Erythroblast (primary cell): ENCODE measurements at regions not wholly inside any gene's neighbourhood (a gene's known extent, or its start where the extent isn't known, plus 50 kb on each side); places are given as distances from the start of the nearest gene placed in this dataset.

ENCODE experiments used
- DNase-seq, 2 experiments: peaks; one replicate each; lab custom pipeline; 2025; lab: John Stamatoyannopoulos, UW
- GATA1 ChIP-seq: IDR thresholded peaks from 2 replicates; pipeline ENCODE4 v1.6.1; 2011; ENCODE audit warnings: low read depth, mild to moderate bottlenecking, control low read depth, low read length, moderate library complexity
- POLR2A ChIP-seq: IDR thresholded peaks from 2 replicates; pipeline ENCODE4 v1.6.1; 2011; ENCODE audit warnings: mild to moderate bottlenecking, low read length

DNA sequence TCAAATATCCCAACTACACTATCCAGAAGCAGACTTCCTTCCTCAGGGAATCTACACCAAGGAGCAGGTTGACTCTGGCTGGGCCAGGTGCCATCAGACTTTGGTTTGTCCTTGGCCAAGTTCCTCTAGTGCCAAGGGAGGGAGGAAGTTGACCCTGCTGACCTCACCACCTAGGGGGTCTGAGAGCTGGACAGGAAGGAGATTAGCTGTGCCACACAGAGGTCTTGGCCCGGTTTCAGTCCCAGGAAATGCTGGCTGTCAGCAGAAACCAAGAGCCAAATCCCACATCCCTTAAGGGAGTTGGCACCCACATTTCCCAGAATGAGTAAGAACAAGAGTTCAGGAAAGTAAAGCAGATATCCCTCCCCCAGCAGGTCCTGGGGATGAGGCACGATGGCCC, 178.2 kb downstream of the SALL1 start:
- TF ChIP-seq GATA1 = no peak
- TF ChIP-seq POLR2A = no peak
- no peak for DNase-seq

DNA sequence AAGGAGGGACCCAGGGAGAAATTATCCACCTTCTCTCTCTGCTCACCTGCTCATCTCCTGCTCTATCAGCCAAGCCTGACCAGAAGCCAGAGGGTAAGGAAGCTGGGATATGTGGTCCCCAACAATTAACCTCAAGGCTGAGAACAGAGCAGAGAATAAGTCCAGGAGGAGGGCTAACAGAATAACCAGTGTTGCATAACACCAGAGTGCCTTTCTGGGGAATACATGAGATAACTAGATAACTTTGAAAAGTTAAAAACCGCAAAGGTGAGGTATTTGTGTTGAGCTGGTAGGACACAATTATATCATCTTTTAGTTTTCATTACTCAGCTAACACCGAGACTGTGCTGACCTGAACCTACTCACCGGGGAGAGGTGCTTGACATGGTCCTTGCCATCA, 180.8 kb downstream of the SALL1 start:
- no peak for TF ChIP-seq POLR2A
- no peak for TF ChIP-seq GATA1
- DNase-seq = no peak

- TF ChIP-seq POLR2A = no peak
- TF ChIP-seq GATA1 = no peak
- no peak for DNase-seq
Measured at GRCh38 chr16:50967827-50968612, 183.1 kb downstream of the SALL1 start.

- no peak for DNase-seq
- TF ChIP-seq POLR2A = no peak
- TF ChIP-seq GATA1 = no peak
Measured at GRCh38 chr16:50964491-50964890, 186.6 kb downstream of the SALL1 start.

- TF ChIP-seq POLR2A = no peak
- TF ChIP-seq GATA1 = no peak
Measured at GRCh38 chr16:50961952-50962351, 189.1 kb downstream of the SALL1 start.

DNA sequence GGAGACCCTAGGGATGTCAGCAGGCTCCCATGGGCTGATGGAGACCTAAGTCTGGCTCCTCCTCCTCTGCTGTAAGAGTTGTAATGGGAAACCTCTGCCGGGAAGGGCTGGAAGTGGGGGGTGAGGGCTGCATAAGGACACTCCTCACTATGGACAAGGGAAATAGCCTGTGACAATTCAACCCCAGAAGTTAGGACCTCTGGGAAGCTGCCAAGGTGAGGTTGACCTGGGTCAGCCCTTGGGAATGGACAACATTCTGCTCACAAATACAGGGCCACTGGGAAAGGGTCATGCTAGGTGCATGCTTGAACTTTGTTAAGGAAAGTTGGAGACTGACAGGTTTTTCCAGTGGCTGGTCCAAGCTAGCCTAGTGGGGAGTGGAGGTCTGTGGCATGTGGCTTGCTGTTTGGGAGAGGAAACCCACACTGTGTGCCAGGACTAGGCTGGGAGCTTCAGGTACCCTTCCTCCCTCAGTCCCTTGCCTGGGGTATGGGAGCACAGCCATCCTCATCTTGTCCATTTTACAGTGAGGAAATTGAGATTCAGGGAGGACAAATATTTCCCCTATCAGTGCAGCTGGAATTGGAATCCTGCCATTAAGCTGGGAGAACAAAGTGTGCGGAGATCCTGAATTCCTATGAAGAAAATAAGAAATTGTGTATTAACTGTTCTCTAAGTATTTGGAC, 190.4 kb downstream of the SALL1 start:
- TF ChIP-seq POLR2A = no peak
- no peak for TF ChIP-seq GATA1
- DNase-seq = no peak

More at GRCh38 chr16:50961952-50962351, 189.1 kb downstream of the SALL1 start:
- DNase-seq = no peak

DNA sequence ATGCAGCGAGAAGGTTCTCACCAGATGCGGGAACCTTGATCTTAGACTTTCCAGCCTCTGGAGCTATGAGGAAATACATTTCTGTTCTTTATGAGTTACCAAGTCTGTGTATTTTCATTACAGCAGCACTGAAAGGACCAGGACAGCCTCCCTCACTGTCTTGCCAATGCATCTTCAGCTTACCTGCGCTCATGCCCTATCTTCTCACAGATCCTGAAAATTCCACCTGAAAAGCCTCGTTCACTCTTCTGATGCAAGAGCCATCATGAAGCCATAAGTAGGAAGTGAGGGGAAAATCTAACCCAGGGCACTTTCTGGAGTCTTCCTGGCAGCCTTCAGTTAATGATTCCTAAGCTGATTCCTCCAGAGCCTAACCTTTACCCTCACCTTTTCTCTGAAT, 194.0 kb downstream of the SALL1 start:
- no peak for TF ChIP-seq POLR2A
- no peak for TF ChIP-seq GATA1
- no peak for DNase-seq

- DNase-seq = no peak
Measured at GRCh38 chr16:50956637-50957036, 194.4 kb downstream of the SALL1 start.

GRCh38 chr16:50955311-50955710, 195.8 kb downstream of the SALL1 start:
- no peak for TF ChIP-seq POLR2A
- no peak for TF ChIP-seq GATA1
- no peak for DNase-seq

More at GRCh38 chr16:50956637-50957036, 194.4 kb downstream of the SALL1 start:
- no peak for TF ChIP-seq GATA1
- TF ChIP-seq POLR2A = no peak

- DNase-seq = no peak
- TF ChIP-seq POLR2A (no peak), GATA1 (no peak)
Measured at GRCh38 chr16:50954469-50954868, 196.6 kb downstream of the SALL1 start.

DNA sequence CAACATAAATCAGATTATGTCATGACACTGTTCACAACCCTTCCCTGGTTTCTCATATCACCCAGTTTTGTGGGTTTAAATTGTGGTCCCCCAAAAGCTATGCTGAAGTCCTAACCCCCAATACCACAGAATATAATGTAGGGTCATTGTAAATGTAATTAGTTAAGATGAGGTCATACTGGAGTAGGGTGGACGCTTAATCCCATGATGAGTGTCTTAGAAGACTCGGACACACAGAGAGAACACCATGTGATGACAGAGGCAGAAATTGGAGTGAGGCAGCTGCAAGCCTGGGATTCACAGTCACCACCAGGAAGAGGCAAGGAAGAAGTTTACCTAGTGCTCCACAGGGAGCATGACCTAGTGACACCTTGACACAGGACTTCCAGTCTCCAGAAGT, 197.8 kb downstream of the SALL1 start:
- TF ChIP-seq POLR2A (no peak), GATA1 (no peak)
- DNase-seq = no peak

DNA sequence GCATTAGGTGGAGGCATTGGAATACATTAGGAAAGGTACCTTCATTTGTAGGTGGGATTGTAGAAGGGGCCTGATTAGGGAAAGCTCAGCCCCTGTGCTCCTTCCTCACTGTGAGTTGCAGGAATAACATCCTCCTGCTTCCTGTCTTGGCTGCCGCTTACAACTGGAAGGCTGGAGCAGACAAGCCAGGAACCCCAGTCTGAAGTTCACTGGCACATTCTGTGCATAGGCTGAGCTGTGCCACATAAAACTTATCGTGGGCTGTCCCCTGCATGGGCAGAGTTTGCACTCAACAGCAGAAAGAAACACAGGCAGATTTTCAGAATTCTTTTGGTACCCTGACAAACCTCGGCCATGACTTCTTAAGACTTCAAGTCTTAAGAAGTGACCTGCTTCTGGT, 200.1 kb downstream of the SALL1 start:
- TF ChIP-seq GATA1 = no peak
- no peak for TF ChIP-seq POLR2A
- DNase-seq = no peak

DNA sequence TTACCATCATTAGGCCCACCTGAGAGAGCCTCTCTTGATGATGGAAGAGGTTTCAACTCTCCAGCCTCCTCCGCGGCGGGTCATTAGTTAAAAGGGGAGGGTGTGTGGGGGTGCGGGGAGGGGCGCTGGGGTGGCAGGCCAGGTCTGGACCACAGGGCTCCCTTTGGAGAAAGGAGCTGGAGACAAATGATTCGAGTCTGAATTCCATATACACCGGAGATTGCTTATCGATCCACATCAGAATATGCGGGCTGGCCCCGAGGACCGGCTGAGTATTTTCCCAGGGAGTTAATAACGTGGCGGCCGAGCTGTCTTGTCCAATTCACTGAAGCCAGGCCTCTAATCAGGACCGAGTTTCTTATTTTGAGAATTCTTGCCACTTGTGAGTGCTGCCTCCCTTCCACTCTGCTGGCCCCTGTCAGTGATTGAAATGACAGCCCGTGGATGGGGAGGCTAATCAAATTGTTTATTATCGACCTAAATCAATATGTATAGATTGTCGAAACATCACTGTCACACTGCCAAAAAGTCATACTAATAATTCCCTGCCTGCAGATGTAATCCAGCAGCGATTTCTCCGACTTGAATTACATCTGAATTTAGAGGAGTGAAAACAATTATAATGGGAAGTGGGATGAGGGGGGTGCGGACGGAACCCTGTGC, 202.7 kb downstream of the SALL1 start:
- no peak for DNase-seq
- TF ChIP-seq POLR2A (no peak), GATA1 (no peak)

GRCh38 chr16:50947826-50948225, 203.2 kb downstream of the SALL1 start:
- no peak for TF ChIP-seq POLR2A
- TF ChIP-seq GATA1 = no peak
- DNase-seq = no peak

GRCh38 chr16:50946606-50947005, 204.5 kb downstream of the SALL1 start:
- TF ChIP-seq POLR2A (no peak), GATA1 (no peak)
- DNase-seq = no peak

- TF ChIP-seq POLR2A = no peak
- TF ChIP-seq GATA1 = no peak
- no peak for DNase-seq
Measured at GRCh38 chr16:50946098-50946497, 204.2 kb downstream of the CYLD start.
